GM19395 (cell line): ENCODE measurements at regions not wholly inside any gene's neighbourhood (a gene's known extent, or its start where the extent isn't known, plus 50 kb on each side); places are given as distances from the start of the nearest gene placed in this dataset.

Experiments
- ATAC-seq: cut with Tn5 transposase; IDR thresholded peaks from one replicate; pipeline ENCODE4 v1.9.1; 2021; ENCODE audit warnings: mild to moderate bottlenecking, moderate library complexity; ENCODE audit not compliant: unreplicated experiment

DNA sequence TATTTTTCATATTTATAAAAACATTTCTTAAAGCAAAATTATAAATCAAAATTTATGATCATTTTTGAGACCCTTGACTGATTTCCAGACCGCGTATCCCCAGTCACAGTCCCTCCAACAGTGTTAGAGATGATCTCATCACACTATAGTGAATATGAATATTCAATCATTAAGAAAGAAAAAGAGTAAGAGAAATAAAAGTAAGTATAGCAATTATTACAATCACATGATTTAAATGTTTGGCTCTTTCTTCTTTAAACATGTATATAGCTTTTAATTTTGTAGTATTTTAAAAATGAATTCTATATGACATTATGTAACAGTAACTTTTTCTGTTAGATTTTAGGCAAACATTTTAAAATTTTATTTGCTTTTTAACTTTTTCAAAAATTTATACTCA, 438.3 kb downstream of the RFPL4B start:
- ATAC-seq: no peak

GRCh38 chr6:112786801-112787200, 439.7 kb downstream of the RFPL4B start:
- ATAC-seq: no peak

DNA sequence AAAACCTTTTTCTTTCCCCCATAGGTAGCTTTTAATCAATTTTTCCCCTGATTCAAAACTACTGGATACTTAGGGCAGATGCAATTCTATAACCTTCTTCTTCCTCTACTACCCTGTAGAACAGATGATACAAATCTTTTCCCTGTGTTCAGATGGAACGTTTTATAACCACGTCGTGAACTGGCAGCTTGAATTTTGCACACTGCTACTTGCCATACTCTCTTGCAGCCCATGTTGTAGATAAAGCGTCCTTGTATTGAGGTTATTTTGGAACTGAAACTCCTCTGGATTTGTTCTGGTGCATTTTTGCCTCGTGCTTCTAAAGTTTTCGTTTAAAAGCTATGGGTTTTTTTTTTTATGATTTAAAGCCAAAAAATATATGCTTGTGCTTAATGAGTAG, 440.2 kb downstream of the RFPL4B start:
- ATAC-seq: no peak

- no peak for ATAC-seq
Observed at GRCh38 chr6:112795316-112795715, 448.2 kb downstream of the RFPL4B start.

DNA sequence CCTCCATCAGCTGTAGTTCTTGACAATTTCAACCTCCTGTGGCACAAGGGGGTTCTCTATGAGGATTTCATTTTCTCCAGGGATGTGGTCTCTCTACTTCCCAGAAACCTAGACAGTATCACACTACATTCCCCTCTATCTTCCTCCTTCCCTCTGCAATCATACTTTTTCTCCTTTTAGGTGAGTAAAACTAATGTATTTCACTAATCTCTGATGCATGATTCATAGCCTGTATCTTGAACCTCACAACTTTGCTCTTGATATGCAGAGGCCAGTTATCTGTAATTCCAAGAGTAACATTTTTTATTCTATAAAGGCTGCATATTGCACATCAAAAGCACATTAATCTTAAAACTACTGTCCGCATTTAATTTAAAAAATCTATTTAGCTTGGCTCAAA, 449.6 kb downstream of the RFPL4B start:
- ATAC-seq: no peak

DNA sequence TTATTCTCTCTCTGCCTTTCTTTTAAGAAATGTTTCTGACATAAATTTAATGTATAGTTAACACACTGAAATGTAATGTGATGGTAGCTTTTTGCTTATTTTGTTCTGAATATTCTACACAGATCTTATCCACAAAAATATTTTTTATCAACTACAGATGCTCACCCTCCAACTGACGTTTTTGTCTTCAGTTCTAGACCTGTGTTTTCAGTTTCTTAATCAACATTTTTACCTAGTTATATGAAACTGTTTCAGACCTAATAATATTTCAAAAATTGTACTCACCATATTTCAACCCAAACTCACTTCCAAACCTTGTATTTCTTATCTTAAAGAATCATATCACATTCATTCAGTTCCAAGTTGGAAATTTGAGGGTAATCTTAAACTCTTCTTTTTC, 452.8 kb downstream of the RFPL4B start:
- no peak for ATAC-seq

GRCh38 chr6:112800439-112800838, 453.3 kb downstream of the RFPL4B start:
- no peak for ATAC-seq

DNA sequence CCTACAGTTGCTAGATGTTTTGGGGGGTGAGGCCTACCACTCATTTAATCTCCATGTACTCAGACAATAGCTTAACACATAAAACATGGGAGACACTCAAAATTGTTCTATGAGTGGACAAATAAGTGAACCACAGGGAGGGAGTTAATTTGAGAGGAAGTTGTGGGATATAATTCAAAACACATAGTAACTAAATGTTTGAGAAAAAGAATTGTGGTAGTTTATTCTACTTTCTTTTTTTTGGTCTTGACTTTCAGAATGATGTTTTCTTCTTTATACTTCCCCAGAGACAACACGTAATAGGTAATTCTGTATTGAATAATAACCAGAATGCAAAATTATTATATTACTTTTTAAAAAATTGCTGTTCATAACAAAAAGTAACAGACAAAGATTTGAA, 453.8 kb downstream of the RFPL4B start:
- ATAC-seq: no peak

- no peak for ATAC-seq
Observed at GRCh38 chr6:112801468-112802080, 454.4 kb downstream of the RFPL4B start.

- no peak for ATAC-seq
Observed at GRCh38 chr6:112802144-112802543, 455.0 kb downstream of the RFPL4B start.

GRCh38 chr6:112804638-112805330, 457.7 kb downstream of the RFPL4B start:
- no peak for ATAC-seq

- no peak for ATAC-seq
Observed at GRCh38 chr6:112806163-112806865, 459.2 kb downstream of the RFPL4B start.

DNA sequence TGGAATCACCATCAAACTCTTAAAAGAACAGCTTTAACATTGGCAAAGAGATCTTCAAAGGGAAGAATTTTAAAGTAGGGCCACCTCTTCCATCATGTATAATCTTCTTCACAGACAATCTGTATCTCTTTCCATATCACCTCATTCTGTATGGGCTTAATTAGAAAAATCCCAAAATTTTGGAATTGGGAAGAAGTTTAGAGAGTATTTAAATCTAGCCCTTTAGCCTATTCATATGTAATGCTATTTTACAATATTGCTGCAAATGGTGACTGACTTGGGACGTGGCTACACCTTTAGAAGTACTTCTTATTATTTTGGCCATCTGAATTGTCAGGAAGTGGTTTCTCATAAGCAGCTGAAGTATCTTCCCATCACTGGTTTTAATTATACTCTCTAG, 474.3 kb downstream of the RFPL4B start:
- no peak for ATAC-seq

- no peak for ATAC-seq
Observed at GRCh38 chr6:112822769-112823168, 475.6 kb downstream of the RFPL4B start.

- ATAC-seq: peak; percentile 93
Observed at GRCh38 chr6:112827793-112828192, 480.7 kb downstream of the RFPL4B start.

DNA sequence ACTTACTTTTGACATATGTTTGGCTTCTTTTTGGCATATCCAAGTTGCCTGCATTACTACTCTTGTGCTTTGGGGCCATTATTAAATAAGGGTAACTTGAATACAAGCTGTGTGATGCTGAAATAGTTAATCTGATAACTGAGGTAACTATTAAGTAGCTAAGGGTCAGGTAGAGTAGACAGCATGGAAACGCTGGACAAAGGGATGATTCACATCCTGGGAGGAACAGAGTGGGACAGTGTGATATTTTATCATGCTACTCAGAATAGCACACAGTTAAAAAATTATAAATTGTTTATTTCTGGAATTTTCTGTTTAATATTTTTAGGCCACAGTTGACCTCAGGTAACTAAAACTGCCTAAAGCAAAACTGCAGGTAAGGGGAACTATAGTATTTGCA, 483.9 kb downstream of the RFPL4B start:
- no peak for ATAC-seq

- ATAC-seq: no peak
Observed at GRCh38 chr6:112833581-112834131, 486.5 kb downstream of the RFPL4B start.

- ATAC-seq: no peak
Observed at GRCh38 chr6:112835078-112835477, 487.9 kb downstream of the RFPL4B start.

DNA sequence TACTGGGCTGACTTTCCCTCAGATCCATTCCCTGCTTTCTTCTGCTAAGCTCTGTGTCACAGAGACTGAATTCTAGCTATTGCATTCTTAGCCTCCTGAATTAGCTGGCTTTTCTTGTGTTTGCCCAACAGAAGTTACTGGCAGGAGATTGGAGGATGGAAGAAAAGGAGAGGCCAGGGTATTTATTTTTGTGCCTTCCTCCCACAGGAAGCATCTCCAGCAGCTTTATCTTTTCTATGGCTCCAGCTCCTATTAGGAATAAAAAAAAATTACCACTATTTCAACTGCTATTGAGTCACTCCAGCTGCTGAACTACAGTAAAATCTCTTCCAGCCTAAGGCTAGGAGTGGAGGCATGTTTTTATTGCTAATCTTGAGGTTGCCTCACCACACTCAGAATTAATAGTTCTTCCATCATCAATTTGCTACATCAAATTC, 492.4 kb downstream of the RFPL4B start:
- ATAC-seq: no peak

- peak; percentile 73 for ATAC-seq
Observed at GRCh38 chr6:112841553-112842329, 494.6 kb downstream of the RFPL4B start.

GRCh38 chr6:112842330-112842685, 495.2 kb downstream of the RFPL4B start:
- ATAC-seq: peak; percentile 48
